ENCODE measurements at regions not wholly inside any gene's neighbourhood (a gene's known extent, or its start where the extent isn't known, plus 50 kb on each side); places are given as distances from the start of the nearest gene placed in this dataset.

- TF ChIP-seq SIN3A (IDR thresholded peaks at IDR 0.05; ENCODE audit: borderline replicate concordance, insufficient read depth, low read length) (no peak), TAF1 (IDR thresholded peaks at IDR 0.05; ENCODE audit: borderline replicate concordance, insufficient read depth, low read length) (no peak), REST (IDR thresholded peaks at IDR 0.05; ENCODE audit: insufficient read depth in 1 of 2, low read depth in 2 of 2, low read length in 2 of 2) (no peak), FOXP2 (optimal IDR thresholded peaks at IDR 0.05; ENCODE audit: borderline replicate concordance, extremely low read depth, extremely low read length, insufficient read depth) (no peak), POLR2AphosphoS5 (IDR thresholded peaks at IDR 0.05; ENCODE audit: low read depth, low read length) (no peak)
These were observed 488.3 kb upstream of the MAP2 start for GRCh38 chr2:208935531-208935930.

GRCh38 chr2:208937521-208937920 lies 486.3 kb upstream of the MAP2 start:
- TF ChIP-seq REST (IDR thresholded peaks at IDR 0.05; ENCODE audit: insufficient read depth in 1 of 2, low read depth in 2 of 2, low read length in 2 of 2) (no peak), TAF1 (IDR thresholded peaks at IDR 0.05; ENCODE audit: borderline replicate concordance, insufficient read depth, low read length) (no peak), FOXP2 (optimal IDR thresholded peaks at IDR 0.05; ENCODE audit: borderline replicate concordance, extremely low read depth, extremely low read length, insufficient read depth) (no peak), SIN3A (IDR thresholded peaks at IDR 0.05; ENCODE audit: borderline replicate concordance, insufficient read depth, low read length) (no peak), POLR2AphosphoS5 (IDR thresholded peaks at IDR 0.05; ENCODE audit: low read depth, low read length) (no peak)

DNA sequence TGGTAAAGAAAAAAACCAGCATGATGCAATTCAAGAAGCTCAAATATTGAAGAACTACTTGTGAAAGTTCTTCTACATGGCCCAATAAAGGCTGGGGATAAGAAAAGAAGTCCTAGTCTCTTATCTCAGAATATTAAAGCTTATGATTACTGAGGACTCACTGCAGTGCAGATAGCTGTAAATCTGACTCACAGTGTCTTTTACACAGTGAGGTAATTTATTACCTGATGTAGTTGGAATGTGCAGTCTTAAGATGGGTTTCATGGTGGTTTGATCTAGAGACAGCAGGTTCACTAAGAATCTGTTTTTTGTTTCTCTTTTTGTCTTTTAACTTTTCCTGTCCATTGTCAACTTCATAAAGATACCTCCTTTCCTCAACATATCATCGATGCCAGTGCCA lies 484.0 kb upstream of the MAP2 start:
- TF ChIP-seq FOXP2 (optimal IDR thresholded peaks at IDR 0.05; ENCODE audit: borderline replicate concordance, extremely low read depth, extremely low read length, insufficient read depth) = no peak
- no peak for TF ChIP-seq TAF1 (IDR thresholded peaks at IDR 0.05; ENCODE audit: borderline replicate concordance, insufficient read depth, low read length)
- no peak for TF ChIP-seq REST (IDR thresholded peaks at IDR 0.05; ENCODE audit: insufficient read depth in 1 of 2, low read depth in 2 of 2, low read length in 2 of 2)
- no peak for TF ChIP-seq POLR2AphosphoS5 (IDR thresholded peaks at IDR 0.05; ENCODE audit: low read depth, low read length)
- no peak for TF ChIP-seq SIN3A (IDR thresholded peaks at IDR 0.05; ENCODE audit: borderline replicate concordance, insufficient read depth, low read length)

DNA sequence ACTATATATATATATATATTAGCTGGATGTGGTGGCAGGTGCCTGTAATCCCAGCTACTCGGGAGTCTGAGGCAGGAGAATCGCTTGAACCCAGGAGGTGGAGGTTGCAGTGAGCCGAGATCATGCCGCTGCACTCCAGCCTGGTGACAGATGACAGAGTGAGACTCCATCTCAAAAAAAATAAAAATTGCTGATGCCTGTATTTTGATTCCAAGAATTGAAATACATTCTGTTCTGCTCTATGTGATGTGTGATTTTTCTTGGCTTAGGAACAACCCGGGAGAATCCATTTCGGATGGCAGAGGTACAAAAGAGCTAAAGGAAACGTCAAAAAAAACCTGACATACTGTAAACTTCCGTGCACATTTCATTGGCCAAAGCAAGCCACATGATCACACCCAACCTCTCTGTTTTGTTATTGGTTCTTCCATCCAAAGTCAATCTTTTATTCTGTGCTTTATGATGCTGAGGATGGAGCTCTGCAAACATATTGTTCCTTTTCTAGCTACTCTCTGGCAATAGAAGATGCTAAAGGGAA lies 478.1 kb upstream of the MAP2 start:
- no peak for TF ChIP-seq TAF1 (IDR thresholded peaks at IDR 0.05; ENCODE audit: borderline replicate concordance, insufficient read depth, low read length)
- no peak for TF ChIP-seq FOXP2 (optimal IDR thresholded peaks at IDR 0.05; ENCODE audit: borderline replicate concordance, extremely low read depth, extremely low read length, insufficient read depth)
- TF ChIP-seq POLR2AphosphoS5 (IDR thresholded peaks at IDR 0.05; ENCODE audit: low read depth, low read length) = no peak
- no peak for TF ChIP-seq SIN3A (IDR thresholded peaks at IDR 0.05; ENCODE audit: borderline replicate concordance, insufficient read depth, low read length)
- TF ChIP-seq REST (IDR thresholded peaks at IDR 0.05; ENCODE audit: insufficient read depth in 1 of 2, low read depth in 2 of 2, low read length in 2 of 2) = no peak

- TF ChIP-seq FOXP2 (optimal IDR thresholded peaks at IDR 0.05; ENCODE audit: borderline replicate concordance, extremely low read depth, extremely low read length, insufficient read depth) = no peak
- peak; percentile 67 to 86 for TF ChIP-seq REST (IDR thresholded peaks at IDR 0.05; ENCODE audit: insufficient read depth in 1 of 2, low read depth in 2 of 2, low read length in 2 of 2)
These were observed 475.8 kb upstream of the MAP2 start for GRCh38 chr2:208948073-208948472.

All from PFSK-1 (cell line).